Stimulated activated CD8-positive, alpha-beta memory T cell treated with anti-CD3 and anti-CD28 coated beads, Interleukin-2, amount 100 ng/mL, for 48 hours (primary cell): ENCODE measurements at regions not wholly inside any gene's neighbourhood (a gene's known extent, or its start where the extent isn't known, plus 50 kb on each side); places are given as distances from the start of the nearest gene placed in this dataset.
"Not testable (repeated sequence)": the region's sequence is repeated elsewhere in the genome, so short reads cannot be mapped to it uniquely, and the experiment has no call there.

Source experiments
- DNase-seq, 2 donors: peaks; one replicate each; pipeline ENCODE4 v3.0.0-alpha.2; 2020; ENCODE audit warnings: low read depth in 2 of 2

DNA sequence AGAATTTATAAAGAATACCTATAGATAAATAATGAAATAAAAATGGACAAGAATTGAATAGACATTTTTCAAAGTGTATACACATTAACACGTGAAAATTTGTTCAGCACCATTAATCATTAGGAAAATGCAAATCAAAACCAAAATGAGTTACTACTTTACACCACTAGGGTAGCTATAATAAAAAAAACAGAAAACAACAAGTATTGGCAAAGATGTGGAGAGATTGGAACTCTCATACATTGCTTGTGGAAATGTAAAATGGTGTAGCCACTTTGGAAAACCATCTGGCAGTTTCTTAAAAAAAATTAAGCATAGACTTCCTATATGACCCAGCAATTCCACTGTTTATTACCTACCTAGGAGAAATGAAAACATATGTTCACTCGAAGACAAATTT, 172.8 kb upstream of the P2RY1 start:
- no peak for DNase-seq

DNA sequence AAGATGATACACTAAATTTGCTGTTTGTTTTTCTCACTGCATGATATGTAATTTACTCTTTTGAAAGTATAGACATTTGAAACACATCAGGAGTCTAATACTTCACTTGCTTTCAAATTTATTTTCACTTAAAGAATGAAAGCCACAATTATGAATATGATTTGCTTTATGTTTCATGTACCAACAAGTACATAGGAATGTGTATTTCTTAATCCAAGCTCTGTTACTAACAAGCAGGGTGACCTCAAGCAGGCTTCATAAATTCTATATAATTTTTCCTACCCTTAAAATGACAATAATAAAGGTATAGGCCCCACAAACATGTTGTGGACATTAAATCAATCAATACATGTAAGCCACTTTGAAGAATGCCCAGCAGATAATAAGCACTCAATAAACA, 170.2 kb upstream of the P2RY1 start:
- DNase-seq: no peak

DNA sequence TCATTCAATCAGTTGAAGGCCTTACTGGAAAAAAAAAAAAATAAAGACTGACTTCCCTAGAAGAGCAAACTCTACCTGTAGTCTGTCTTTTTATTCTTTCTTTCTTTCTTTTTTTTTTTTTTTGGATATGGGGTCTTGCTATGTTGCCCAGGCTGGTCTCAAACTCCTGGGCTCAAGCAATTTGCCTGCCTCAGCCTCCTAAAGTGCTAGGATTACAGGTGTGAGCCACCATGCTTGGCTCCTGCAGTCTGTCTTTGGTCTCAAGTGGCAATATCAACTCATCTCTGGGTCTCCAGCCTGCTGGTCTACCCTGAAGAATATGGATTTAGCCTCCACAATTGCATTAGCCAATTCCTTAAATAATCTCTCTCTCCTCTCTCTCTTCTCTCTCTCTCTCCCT, 167.7 kb upstream of the P2RY1 start:
- DNase-seq: no peak

DNA sequence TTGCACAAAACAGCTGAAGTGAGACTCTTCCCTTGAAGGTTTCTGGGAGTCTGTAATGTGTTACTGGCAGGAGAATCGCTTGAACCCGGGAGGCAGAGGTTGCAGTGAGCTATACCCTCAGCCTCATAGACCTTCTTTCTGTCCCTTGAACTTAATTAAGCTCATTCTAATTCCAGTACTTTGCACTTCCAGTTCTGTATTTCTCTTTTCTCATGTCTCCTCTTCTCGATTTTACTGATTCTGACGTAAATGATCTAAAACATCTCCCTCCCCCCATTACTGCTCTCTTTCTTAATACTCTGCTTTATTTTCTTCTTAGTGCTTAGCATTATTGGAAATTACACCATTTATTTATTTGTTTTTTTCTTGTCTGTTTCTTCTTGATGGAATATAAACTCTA, 165.4 kb upstream of the P2RY1 start:
- no peak for DNase-seq

DNA sequence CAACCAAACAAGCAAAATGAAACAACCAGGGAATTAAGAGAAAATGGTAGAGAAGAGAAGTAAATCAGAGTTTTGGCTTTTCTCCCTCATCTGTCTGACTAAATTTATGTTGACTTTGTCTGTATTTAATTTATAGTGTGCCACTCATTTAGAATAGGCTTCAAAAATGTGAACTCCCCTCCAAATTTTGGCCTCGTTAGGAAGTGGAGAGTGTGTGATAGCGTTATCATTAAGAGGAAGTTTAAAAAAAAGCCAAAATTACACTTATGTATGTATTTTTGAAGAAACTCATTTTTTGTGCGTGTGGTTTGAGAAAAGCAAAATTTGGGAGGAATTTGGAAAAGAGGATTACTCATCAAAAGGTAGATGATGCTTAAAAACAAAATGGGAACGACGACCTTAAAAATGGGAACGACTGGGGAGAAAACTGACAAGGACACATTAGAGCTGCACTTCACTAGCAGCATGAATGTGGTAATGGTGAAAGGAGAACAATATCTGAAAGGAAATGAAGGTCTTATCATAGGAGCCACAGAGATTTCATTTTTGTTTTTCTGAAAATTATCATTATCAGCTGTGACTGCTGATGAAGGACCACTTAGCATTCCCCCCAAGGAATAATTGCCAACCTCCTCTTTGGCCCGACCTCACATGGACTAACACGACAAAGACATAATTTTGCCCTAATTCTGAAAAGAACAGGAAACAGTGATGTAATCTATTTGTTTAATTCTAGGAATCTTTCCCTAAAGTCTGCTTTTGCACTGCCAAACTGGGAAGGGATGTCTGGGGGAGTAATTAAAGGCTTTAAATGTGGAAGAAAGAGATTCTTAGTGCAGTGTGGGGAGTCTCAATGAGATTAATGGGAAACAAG, 163.2 kb upstream of the P2RY1 start:
- DNase-seq: no peak

DNA sequence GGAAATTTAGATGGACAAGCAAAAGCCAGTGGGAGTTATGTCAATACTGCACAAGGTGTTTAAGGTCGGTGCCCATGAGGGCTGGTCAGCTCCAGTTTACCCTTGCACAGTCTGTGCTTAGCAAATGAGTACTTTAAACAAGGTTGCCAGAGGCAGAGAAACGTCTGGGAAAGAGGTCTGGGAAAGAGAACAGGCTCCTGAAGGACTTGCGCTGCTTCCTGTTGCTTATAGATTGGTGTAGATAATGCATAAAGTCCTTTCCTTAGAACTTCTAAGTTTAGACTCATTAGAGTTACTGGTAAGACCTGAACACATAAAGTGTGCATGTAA, 162.6 kb upstream of the P2RY1 start:
- DNase-seq: no peak

DNA sequence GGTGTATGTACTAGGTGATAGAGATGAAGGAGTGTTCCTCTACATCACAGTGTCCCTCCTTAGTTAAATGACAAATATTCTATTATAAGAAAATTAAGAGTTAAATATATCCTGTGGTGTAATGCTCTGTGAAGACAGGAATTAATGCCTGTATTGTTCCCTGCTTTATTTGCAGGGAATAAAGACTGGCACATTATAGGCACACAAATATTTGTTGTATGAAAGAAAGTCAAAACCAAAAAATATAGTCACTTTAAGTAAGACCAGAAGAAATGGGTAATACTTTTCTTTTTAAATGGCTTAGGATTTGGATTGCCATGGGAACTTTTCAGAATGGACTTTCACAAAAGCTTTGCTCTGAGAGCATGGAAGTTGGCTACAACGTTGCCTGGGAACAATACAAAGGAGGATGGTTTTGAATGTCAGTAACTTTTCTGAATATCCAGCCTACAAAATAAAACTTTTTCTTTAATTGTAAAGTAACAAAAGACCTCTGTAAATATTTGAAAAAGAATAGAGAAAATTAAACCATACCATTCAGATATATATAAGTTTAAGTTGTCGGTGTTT, 158.0 kb upstream of the P2RY1 start:
- no peak for DNase-seq

DNA sequence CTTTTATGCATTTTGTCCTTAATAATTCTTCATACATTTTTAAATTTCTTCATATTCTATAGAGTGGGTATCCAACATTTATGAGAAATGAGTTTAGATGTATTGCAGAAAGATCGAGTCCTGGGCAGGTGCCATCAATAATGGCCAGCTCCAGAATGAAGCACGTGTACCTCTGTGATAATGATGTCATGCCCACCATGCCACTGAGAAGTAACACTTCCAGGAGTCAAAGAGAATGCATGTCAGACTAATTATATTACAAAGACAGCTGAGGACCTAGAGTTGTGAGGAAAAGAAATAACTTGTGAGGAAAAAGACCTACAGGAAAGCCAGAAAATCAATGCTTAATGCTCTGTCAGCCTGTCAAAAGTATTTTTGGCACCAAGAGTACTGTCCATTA, 157.4 kb upstream of the P2RY1 start:
- DNase-seq: no peak

DNA sequence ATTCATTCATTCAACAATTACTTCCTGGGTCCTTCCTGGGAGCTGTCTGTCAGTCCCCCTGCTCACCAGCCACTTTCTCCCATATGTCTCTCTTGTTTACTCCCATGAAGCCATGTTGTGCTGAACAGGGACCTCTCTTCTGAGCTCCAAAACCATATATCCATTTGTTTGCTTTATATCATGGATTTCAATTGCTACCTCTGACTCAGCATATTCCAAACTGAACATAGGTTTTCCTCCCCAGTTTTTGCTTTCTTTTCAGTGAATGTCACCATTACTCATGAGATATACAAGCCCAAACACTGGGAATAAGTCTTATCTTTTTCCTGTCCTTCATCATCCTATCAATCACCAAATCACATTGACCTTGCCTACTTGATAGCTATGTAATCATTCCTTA, 152.5 kb upstream of the P2RY1 start:
- no peak for DNase-seq

DNA sequence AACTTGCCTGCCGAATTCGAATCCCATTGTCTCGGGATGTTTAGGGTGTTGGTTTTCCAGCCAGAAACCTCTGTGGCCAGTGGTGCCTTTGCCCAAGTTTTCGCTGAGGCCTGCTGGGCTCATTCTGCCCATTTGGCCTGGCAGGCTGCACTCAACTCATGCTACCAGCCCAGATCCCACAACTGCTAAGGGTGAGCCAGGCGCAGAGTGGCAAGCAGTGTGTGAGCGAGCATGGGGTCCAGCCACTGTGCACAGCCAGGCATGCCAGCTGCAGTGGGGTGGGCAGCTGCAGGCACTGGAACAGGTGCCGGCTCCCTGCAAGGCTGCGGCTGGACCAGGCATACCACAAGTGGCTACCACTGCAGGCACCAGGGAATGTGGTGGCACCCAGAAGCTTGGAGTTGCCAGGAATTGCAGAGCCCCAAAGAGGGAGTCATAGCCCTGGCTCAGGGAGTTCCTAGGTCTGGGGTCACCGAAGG, 151.4 kb upstream of the P2RY1 start:
- DNase-seq: no peak

DNA sequence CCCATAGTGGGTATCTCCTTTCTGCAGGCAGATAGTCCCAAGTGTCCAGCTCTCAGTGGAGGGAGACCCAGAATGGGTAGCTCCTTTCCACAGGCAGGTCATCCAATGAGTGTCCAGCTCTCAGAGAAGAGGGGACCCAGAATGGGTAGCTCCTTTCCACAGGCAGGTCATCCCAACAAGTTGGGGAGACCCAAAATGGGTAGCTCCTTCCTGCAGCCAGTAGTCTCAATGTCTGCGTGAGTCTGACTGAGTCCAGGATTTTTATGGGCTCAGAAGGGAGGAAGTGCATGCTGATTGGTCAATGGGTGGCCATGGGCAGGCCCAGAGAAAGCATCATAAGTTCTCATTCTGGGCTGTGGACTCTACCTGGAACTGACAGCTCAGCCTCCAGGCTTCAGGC, 150.7 kb upstream of the P2RY1 start:
- DNase-seq: no peak

DNA sequence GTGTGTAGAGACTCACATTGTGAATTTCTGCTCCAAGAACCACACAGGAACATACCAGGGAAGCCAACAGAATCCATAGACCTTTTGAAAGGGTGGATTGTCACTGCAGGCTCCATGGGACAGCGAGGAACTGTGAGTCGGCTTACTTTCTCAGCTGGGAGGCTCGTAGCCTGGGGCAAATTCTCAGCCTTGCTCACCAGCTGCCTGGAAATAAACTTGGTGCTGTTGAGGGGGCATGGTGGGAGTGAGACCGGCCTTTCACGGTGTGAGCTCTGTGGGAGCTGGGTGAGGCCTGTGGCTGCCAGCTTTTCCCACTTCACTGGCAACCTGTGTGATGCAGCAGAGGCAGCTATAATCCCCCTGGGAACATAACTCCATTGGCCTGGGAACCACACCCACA, 146.6 kb upstream of the P2RY1 start:
- no peak for DNase-seq

DNA sequence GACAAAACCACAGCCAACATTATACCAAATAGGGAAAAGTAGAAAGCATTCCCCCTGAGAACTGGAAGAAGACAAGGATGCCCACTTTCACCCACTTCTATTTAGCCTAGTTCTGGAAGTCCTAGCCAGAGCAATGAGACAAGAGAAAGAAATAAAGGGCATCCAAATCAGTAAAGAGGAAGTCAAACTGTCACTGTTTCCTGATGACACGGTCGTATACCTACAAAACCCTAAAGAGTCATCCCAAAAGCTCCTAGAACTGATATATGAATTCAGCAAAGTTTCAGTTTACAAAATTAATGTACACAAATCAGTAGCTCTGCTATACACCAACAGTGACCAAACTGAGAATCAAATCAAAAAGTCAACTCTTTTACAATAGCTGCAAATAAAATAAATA, 142.6 kb upstream of the P2RY1 start:
- not testable (repeated sequence) for DNase-seq

DNA sequence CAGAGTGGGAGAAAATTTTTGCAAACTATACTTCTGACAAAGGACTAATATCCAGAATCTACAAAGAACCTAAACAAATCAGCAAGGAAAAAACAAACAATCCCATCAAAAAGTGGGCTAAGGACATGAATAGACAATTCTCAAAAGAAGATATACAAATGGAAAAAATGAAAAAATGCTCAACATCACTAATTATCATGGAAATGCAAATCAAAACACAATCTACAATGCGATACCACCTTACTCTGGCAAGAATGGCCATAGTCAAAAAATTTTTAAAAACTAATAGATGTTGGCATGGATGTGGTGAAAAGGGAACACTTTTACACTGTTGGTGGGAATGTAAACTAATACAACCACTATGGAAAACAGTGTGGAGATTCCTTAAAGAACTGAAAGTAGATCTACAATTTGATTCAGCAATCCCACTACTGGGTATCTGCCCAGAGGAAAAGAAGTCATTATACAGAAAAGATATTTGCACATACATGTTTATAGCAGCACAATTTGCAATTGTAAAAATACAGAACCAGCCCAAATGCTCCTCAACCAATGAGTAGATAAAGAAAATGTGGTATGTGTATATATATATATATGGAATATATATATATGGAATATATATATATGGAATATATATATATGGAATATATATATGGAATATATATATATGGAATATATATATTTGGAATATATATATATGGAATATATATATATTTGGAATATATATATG, 141.2 kb upstream of the P2RY1 start:
- not testable (repeated sequence) for DNase-seq

DNA sequence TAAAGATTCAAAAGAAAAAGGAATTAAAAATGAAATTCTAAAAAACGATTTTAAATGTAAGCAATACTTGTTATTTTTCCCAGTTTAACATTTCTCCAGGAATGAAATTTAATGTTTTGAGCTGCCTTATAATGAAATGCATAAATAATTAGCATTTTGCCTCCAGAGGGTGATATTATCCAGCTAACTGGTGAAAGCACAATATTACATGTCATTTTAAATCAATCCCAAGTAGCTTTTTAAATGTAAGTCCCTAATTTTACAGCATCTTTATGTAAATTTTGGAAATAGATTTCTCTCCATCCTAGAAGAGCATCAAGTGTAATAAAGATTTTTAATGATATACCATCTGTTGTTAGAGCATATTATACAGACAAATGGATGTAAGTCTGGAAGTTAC, 139.1 kb upstream of the P2RY1 start:
- DNase-seq: no peak

DNA sequence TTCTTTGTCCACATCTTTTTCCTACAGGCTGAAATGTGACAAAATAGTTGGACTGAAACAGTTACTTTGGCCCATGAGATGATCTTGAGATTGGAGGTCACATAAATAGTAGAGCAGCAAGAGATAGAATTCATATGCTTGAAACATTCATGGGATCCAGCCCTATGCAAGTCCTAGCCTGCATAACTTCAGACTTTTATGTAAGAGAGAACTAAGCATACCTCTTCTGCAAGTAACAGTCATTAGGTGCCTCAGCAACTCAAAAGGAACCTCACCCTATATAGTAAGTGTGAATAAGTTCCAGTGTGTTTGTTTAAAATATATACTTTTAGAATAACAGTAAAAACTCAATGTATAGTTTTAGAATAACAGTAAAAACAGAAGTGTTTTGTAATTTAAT, 138.0 kb upstream of the P2RY1 start:
- DNase-seq: no peak

DNA sequence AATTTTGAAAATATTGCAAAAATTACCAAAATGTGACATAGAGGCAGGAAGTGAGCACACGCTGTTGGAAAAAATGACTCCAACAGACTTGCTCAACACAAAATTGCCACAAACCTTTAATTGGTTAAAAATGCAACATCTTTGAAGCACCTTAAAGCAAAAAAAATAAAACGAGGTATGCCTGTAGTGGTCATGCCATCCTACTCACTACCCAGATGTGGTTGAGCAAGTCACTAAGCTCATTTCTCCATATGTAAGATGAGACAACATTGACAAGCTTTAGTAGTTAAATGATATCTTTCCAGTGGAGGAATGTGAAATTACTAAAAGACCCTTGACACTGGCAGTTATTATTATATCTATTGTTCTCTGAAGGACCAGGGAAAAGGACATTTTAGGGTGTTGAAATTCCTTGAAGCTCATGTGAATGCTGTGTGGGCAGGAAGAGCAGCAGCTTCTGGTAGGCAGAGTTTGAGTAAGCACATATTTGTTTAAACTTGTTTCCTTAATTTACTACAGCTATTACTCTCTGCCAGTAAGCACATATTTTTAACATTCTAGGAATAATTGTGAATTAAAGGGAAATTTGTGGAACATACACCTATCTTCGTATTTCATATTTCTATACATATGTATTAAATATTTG, 131.6 kb upstream of the P2RY1 start:
- DNase-seq: no peak

DNA sequence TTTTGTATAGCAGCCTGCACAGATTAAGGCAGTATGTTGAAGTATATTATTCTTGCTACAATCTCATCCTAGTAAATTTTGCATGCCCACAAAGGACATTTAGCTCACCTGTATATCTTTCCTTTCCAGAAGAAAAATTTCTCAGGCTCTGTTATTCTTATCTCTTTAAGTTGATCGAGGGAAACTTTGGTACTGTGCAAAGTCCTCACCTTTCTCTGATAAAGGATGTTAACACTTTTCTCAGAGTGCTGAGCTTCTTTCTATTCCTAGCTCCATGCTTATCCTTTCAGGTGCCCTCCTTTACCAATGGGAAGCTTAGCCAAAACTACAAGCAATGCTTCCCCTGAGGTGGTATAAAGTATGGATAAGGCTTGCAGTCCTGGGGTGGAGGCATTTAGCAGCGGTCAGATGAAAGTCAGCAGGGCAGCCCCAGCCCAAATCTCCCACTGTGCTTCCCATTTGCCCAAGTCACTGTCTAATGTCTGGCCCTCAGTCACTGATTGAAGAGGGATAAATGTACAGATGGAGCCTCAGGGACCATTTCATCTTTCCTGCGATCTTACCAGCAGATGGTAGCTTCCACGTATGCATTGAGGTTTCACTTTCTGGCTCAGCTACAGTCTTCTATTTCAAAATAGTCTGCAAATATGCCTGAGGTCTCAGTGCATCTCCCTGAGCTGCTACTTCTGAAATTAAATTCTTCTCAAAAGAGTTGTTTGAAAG, 127.8 kb upstream of the P2RY1 start:
- no peak for DNase-seq

DNA sequence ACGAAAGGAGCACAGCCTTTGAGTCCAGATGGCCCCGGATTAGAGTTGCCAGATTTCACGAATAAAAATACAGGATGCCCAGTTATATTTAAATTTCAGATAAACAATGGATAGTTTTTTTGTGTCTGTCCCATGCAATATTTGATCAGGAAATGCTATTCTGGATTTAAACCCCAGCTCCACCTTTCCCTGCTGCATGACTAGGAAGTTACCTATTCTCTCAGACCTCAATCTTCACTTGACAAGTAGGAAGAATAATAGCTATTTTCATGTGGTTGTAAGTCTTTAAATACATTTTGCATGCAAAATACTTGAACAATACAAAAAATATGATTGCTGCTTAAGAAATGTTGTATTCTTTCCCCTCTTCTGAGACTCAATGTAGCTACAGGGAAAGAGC, 125.3 kb upstream of the P2RY1 start:
- DNase-seq: no peak

DNA sequence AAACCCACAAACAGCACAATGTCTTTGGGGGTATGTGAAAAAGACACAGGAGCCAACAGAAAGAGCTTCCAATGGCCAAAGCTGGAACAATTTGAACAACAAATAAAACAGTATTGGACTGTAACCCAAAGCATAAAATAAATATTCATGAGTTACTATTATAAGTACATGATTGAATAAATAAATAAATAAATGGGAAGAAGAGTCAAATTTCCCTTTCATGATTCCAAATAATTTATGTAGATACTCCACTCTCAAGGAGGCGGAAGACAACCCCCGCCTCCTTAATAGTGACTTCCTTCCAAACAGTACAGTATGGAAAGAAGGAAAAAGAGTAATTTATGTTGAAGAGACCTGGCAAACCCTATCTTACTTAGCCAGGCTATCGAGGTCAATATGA, 124.4 kb upstream of the P2RY1 start:
- DNase-seq: no peak

DNA sequence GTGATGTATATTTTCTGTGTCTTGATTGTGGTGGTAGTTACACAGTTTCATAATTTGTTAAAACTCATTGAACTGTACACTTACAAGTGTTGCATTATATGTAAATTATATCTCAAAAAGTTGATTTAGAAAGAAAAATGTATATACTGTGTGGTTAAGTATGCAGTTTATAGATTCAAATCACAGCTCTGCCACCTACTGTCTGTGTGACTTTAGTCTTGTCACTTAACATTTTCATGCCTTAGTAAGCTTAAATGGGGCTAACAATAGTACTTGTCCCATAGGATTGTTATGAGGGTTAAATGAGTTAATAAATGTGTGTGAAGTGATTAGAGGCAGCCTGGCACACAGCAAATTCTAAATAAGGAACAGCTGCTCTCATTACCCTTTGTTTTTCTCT, 120.9 kb upstream of the P2RY1 start:
- no peak for DNase-seq

DNA sequence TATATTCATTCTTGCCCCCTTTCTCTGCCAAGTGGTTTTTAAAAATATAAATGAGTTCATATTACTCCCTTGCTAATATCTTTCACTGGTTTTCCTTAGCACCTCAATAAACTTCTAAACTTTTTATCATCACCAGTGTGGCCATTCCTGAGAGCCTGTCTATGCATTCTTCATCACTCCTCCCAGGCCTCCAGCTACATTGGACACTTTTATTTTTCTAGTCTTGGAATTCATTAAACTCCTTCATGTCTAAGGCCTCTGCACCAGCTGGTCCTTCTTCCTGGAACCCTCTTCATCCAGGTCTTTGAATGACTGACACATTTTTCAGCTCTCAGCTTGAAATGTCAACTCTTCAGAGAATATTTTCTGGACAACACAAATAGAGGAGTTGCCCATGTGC, 120.4 kb upstream of the P2RY1 start:
- DNase-seq: no peak
